Fibroblast of skin of left biceps (primary cell): ENCODE measurements at regions not wholly inside any gene's neighbourhood (a gene's known extent, or its start where the extent isn't known, plus 50 kb on each side); places are given as distances from the start of the nearest gene placed in this dataset.
"Not testable (repeated sequence)": the region's sequence is repeated elsewhere in the genome, so short reads cannot be mapped to it uniquely, and the experiment has no call there.

Experiments used
- DNase-seq, 2 experiments: peaks; one replicate each; pipeline ENCODE4 v3.0.0-alpha.2; 2013; ENCODE audit warnings: low read depth in 2 of 2

DNA sequence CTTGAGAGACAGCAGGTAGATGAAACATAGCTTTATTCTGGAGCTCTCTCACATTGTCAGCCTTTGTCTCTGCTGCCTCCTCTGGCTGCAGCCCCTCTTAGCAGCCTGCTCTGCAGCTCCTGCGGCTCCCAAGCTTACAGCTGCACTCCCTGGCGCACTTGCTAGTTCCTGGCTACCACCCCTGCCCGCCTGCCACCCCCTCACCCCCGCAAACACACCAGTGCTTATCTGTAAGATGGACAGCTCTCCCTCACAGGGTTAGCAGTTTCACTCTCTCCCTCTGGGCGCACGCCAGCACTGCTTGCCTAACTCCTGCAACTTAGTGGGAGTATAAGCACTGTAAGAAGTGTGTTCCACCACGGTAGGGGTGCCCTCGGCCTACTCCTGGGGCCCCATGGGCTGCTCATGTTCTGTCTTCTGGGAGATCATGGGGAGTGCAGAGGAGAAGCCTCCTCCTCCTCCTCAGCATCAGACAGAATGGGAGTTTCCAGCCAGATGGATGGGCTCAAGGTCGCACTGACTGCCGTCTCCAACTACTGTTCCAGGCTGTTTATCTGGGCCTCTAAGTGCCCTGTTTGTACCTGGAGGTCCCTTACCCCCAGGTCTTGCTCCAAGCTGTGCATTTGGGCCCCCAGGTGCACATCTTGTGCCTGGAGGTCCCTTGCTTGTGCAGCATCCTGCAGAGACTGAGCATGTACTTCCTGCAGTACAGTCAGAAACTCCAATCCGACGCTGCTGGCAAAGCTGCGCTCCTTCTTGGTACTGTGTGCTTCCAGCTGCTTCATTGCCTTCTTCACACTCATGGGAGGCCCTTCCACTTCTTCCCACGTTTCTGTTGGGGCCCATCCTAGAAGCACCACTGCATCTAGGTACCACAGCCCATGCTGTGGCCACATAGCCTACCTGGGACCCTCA, 1388.1 kb downstream of the AMY1C start:
- no peak for DNase-seq

DNA sequence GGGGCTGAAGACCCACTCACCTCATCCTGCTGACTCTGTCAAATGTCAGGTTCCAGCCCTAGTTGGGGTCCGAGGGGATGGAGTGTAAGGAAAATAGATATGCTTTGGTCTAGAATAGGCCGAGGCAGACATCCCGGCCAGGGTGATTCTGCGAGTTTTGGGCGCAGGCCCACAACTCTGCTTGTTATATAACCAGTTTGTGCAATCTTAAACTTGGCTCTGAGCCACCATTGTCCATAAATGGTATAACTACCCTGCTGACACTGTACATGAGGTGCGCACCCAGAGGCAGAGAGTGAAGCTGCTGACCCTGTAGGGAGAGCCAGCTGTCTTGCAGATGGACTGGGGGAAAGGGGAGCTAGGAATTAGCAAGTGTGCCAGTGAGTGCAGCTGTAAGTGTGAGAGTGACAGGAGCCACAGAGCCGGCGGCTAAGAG, 1388.8 kb downstream of the AMY1C start:
- peak; percentile 13 to 16 for DNase-seq

DNA sequence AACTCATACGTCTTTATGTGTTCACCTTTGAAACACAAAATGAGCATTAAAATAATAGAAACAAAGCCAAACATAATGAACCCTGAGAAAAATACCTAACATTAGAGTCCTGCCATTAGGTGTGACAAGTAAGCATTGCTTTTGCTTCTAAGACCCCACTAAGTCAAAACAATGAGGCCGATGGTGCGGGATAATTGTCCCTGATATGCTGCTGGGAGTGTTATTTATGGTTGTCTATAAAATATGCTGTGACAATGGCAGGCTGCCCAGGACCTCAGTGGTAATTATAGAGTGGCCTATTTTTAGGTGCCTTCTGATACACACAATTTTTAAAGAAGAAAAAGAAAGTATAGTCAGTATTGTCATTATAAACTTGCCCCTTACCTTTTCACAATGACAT, 1423.1 kb downstream of the AMY1C start:
- DNase-seq, result no peak

DNA sequence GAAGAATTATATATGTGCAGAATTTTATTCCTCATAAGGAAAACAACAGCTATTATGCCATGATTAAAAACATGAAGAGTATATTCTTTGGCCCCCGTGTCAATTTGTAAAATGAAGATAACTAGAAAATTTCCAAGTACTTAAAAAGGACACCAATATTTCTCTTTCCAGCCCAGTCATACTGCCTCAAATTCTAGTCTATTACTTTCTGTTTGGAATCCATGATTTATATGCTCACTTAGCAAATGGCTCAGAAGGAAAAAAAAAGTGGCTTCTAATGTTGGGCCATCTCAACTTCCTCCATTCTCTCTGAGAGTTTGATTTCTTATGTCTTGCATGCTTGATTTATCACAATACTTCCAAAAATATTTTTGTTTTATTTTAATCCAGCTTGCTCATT, 1431.1 kb downstream of the AMY1C start:
- no peak for DNase-seq

DNA sequence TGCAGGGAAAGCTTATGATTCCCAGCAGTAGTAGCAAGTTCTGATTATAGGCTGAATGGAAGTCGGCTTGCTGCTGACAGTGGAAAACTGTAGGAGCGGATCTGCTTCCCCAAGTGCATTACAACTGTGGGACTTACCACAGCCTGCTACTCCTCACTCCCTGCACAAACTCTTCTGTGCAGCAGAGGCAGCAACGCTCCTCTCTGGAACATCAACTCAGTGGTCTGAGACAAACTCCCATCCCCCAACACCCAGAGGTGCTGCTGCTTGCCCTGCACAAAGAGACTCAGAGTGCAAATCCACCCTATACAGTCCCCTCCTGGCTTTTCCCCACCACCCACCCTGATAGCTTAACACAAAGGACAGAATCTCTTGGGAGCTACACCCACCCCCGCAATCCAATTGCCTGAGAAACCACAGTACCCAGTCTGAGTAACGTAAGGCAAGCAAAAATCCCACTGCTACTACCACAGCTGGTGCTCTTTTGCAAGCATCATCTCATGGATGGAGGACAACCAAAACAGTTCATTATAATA, 1455.2 kb downstream of the AMY1C start:
- DNase-seq, result no peak

DNA sequence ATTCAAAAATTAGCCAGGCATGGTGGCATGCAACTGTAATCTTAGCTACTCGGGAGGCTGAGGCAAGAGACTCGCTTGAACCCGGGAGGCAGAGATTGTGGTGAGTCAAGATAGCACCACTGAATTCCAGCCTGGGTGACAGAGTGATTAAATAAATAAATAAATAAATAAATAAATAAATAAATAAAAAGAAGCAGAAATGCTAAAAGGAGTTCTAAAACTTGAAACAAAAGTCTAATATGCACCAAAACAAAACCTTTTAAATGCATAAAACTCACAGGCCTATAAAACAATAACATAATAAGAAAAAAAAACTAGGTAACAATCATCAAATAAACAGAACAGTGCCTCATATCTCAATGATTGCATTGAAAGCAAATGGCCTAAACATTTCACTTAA, 1458.9 kb downstream of the AMY1C start:
- DNase-seq, result no peak

DNA sequence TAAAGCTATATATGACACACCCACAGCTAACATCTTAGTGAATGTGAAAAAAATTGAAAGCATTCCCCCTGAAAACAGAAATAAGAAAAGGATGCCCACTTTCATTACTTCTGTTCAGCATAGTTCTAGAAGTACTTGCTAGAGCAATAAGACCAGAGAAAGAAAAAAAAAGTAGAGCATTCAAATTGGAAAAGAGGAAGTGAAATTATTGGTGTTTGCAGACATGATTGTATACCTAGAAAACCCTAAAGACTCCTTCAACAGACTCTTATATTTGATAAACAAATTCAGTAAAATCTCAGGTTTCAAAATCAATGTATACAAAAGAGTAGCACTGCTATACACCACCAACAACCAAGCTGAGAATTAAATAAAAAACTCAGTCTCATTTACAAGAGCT, 1461.0 kb downstream of the AMY1C start:
- no peak for DNase-seq

DNA sequence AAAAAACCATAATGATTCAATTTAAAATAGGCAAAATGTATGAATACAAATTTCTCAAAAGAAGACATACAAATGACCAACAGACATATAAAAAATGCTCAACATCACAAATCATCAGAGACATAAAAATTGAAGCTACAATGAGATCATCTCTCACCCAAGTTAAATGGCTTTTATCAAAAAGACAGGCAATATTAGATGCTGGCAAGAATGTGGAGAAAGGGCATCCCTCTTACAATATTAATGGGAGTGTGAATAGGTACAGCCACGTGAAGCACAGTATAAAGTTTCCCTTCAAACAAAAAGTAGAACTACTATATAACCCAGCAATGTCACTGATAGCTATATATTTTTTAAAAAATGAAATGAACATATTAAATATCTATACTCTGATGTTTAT, 1481.7 kb downstream of the AMY1C start:
- no peak for DNase-seq

DNA sequence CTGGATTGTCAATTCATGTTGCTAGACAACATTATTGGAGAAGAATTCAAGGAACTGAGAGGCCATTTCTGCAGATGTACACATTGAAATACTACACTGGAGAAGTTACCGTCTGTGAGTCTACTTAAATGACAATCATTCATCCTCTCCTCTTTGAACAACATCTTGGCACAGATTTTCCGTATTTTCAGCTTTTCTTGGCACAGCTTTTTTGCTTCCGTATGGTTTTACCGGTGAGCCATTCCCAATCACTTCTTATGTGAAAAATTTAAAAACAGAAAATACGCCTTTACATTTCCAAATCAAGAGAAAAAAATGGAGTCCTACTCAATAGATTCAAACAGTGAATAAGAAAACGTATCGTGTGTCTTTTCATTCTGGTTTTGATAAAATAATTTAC, 1493.7 kb downstream of the AMY1C start:
- DNase-seq, result no peak

DNA sequence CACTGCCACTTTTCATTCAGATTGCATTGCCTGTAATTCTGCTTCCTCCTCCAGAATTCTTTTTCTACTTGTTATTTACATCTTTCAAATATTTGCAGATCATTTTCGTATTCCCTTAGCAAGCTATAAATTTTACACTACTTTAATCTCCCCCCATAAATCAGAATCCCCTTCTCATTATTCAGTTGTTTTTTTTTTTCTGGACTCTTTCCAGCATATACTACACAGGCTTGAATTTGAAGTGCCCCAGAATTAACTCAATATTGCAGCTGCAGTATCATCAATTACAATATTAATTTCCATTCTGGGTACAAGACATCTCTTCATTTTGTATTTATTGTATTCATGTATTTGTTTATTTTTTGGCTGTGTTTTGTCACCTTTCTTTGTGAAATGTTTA, 1494.3 kb downstream of the AMY1C start:
- DNase-seq, result no peak

DNA sequence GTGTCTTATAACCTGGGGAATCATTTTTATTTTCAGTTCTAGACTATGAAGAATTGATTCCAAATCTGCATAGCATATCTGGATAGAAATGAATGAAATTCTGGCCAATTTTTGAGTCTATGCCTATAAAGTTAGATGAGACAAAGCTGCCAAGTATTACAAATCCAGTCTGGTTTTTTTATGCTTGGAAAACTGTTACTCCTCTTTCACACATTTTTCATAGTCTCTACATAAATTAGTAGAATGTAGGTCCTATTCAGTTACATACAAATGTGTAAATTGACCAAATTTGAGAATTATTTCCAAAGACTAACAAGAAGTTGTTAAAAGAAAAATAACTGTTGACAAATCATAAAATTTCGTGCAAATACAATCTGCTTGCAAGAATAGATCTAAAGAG, 1505.2 kb downstream of the AMY1C start:
- DNase-seq, result no peak

DNA sequence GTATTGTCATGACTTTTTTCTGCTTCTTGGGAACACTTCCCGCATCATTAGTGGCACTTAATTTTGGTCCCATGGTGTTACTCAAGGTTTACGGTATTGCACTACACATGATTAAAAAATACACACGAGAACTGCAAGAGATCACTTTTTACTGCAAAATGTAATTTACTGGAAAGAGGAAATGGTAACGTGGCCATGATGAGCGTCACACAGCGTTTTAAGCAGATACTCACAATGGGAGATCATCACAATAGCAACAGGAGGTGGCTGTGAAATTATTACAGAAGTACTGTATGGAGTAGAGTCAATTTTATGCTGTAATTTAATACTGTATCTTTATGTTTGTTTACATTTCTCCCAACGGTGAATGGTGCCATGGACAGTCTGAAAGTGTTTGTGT, 1510.3 kb downstream of the AMY1C start:
- no peak for DNase-seq

DNA sequence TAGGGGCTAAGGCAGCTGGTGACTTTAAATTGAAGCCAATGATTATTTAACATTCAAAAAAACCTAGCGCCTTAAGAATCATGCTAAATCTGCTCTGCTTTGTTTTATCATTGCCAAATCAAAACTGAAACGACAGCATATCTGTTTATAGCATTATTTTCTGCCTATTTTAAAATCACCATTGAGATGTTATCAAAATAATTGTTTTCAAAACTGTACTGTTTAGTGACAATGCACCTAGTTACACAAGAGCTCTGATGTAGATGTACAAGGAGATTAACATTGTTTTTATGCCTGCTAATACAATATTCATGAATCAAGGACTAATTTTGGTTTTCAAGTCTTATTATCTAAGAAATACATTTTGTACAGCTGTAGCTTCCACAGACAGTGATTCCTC, 1521.3 kb downstream of the AMY1C start:
- DNase-seq, result no peak

DNA sequence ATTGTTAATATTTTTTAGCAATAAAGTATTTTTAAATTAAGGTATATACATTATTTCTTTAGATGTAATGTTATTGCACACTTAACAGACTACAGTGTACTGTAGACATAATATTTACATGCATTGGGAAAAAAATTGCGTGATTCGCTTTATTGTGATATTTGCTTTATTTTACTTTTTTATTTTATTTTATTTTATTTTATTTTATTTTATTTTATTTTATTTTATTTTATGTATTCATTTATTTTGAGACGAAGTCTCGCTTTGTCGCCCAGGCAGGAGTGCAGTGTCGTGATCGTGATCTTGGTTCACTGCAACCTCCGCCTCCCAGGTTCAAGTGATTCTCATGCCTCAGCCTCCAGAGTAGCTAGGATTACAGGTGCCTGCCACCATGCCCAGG, 1522.7 kb downstream of the AMY1C start:
- DNase-seq, result not testable (repeated sequence)

DNA sequence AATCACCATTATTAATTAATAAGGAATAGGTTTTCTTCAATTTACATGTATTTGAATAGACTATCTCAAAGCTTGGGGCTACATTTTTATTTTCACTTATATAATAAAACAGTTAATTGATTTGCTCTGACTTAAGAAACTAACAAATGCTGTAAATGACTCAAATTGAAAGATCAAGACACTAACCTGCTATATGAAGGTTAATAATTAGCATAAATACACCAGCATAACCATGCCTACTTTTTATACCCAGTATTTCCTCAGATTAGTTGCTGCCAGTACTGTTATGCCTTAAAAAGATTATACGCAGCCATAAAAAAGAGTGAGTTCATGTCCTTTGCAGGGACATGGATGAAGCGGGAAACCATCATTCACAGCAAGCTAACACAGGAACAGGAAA, 1545.1 kb downstream of the AMY1C start:
- DNase-seq, result no peak

DNA sequence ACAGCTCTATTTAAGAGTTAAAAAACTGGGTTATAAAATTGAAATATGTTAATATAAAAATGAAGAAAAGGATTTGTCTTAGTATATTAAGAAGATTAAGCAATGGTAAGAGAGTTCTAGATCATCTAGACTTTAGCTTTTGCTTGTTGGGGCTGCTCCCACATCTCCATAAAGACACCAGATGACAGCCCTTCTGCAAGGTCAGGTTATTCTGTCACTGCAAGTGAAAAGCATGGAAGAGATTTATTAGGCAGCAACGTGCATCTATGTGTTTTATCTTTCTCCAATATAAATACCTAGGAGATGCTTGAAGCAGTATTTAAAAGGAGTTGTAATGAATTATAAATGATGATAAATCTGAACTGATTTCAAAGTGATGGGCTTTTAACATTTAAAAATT, 1560.4 kb downstream of the AMY1C start:
- DNase-seq, result no peak

DNA sequence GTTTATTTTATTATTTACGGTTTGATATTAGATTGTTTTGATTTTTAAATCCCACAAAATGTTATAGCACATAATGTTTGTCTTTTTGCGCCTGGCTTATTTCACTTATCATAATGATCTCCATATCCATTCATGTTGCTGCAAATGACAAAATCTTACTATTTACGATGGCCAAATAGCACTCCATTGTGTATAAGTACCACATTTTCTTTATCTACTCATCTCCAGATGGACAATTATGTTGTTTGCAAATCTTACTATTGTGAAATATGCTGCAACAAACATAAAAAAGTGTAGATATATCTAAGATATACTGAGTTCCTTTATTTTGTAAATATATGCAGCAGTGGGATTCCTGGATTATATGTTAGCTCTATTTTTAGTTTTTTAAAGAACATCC, 1568.3 kb downstream of the AMY1C start:
- DNase-seq, result no peak

DNA sequence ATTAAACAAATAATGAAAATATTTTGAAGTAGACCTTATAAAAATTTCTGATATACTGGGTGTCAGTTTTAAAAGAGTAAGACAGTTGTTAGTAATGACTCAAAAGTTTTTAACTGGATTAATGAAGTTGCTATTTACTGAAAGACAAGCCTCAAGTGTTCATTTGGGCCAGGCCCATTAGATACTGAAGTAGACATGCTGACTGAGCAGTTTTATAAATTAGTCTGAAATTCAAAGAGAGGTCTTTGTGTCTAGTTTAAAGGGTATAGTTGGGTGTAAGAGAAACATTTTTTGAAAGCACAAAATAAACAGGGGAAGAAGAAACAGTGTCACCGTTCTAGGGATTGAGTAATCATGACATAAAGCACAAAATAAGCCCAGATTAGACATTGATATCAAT, 1577.2 kb downstream of the AMY1C start:
- DNase-seq, result no peak

DNA sequence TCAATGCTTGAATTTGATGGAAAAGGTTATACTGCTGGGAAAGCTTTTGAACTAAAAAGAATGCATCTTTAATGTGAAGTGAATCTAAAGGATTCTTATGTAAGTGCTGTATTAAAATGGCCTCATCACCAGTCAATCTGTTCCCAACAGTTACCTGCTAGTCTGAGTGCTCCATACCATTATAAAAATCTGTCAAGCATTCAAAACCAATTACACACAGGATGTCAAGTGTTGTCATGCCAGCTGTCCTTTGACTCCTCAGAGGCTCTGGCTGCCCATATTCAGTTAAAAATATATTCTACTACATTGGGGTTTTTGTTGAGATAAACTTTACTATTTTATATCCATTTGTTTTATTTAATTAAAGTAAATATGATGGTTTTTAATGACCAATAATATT, 1587.7 kb downstream of the AMY1C start:
- no peak for DNase-seq

DNA sequence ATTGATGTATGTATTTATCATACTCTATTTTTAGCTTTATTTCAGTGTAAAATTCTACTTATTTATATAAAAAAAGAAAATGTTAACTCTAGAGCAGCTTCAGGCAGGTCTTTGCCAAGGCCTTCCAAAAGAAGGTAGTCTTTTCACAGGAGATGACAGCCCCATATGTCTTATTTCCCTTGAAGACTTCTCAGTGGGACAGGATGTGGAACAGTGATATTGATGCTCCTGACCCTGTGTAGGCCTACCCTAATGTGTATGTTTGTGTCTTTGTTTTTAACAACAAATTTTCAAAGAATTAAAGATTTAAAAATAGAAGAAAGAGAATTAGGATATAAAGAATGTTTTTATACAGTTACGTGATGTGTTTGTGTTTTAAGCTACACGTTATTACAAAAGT, 1593.6 kb downstream of the AMY1C start:
- no peak for DNase-seq

DNA sequence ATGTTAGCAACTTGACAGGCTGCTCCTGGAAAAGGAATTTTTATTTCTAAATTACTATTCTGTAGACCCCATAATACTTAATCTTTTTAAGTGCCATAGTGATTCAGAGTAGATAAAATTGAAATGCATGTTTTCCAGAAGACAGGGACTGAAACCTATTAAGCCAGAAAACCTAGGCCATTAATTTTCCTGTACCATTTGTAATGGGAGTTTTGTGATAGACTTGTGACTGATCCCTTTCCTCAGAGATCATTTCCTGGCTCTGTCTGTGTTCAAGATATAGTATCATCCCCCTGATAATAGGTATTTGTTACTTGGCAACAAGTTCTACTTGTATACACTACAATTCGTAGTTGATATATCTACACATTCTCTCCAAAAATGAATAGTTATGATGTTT, 1609.8 kb downstream of the AMY1C start:
- no peak for DNase-seq

DNA sequence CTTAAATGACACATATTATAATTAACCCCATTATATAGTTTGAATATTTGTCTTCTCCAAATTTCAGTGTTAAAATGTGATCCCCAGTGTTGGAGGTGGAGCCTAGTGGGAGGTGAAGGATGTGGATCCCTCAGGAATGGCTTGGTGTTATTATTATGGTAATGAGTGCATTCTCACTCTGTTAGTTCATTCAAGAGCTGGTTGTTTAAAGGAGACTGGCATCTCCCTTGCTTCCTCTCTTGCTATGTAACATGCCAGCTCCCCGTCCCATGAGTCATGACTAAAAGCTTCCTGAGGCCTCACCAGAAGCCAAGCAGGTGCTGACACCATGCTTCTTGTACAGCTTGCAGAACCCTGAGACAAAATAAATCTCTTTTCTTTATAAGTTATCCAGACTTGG, 1612.7 kb downstream of the AMY1C start:
- no peak for DNase-seq

DNA sequence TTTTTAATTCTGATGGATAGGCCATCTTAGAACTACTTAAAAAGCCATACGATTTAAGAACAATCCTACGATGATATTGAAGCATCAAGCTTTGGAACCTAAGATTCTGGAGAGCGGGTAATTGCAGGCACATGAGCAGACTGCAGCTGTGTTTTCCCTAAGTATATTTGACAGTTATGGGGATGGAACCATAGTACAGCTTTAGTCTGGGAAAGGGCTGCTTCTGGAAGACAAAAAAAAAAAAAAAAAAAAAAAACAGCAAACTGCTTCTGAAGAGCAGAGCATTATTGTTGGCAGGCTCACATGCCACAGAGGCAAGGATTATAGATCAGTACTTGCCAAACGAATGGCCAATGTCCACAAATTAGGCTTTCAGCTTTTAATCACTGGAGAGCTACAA, 1618.7 kb downstream of the AMY1C start:
- DNase-seq, result no peak

DNA sequence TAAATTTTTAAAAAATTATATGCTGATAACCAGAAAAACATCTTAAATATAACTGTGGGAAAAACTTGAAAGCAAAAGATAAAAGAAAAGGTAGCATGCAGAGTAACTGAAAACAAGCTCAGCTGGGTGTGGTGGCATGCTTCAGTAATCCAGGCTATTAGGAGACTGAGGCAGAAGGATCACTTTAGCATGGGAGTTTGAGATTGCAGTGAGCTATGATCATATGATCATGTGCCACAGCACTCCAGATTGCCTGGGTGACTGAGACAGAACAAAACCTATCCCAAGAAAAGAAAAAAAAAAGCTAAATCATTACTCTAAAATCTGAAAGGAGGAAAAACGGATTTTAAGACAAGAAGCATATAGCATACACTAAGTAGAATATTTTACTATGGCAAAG, 1624.0 kb downstream of the AMY1C start:
- DNase-seq, result no peak
